HEK293 (cell line): ENCODE measurements at regions not wholly inside any gene's neighbourhood (a gene's known extent, or its start where the extent isn't known, plus 50 kb on each side); places are given as distances from the start of the nearest gene placed in this dataset.

Source experiments
- CTCF ChIA-PET: fragments of 350-600 bp; formaldehyde crosslinking; extraction: SDS; loops from one replicate; lab custom pipeline; 2021; ENCODE audit warnings: antibody characterized with exemption; lab: Yijun Ruan, JAX
- POLR2A ChIA-PET: fragments of 300-600 bp; formaldehyde crosslinking; extraction: SDS; loops from one replicate; lab custom pipeline; 2020; ENCODE audit warnings: antibody characterized with exemption, inconsistent platforms; lab: Yijun Ruan, JAX
- H3K27ac ChIP-seq: fragments of 200-500 bp; sonication (Bioruptor generic); 2 replicates; pipeline ENCODE4 v1.5.1; 2014; ENCODE audit warnings: low read depth, low read length, control low read depth, inconsistent platforms; ENCODE audit errors: extremely low read depth
- H3K36me3 ChIP-seq, 2 experiments: fragments of 200-500 bp in 1 of 2; sonication (Bioruptor generic) in 1 of 2; 1 replicate in 1 of 2; 2 replicates in 1 of 2; pipeline ENCODE4 v1.5.1; 2014 to 2017; ENCODE audit warnings: inconsistent platforms in 2 of 2, low read length in 2 of 2; ENCODE audit not compliant: control insufficient read depth in 2 of 2, insufficient read depth in 1 of 2
- H3K4me1 ChIP-seq: fragments of 200-500 bp; sonication (Bioruptor generic); 2 replicates; pipeline ENCODE4 v1.5.1; 2014; ENCODE audit warnings: mild to moderate bottlenecking, low read length, inconsistent platforms; ENCODE audit not compliant: control insufficient read depth, insufficient read depth
- H3K4me3 ChIP-seq: 2 replicates; pipeline ENCODE4 v1.5.1; 2011; ENCODE audit warnings: low read depth, mild to moderate bottlenecking, control low read depth, low read length, moderate library complexity
- H3K9me3 ChIP-seq: fragments of 200-500 bp; sonication (Bioruptor generic); 2 replicates; pipeline ENCODE4 v1.5.1; 2014; ENCODE audit warnings: low read depth, low read length, inconsistent platforms; ENCODE audit not compliant: control insufficient read depth, insufficient read depth
- HOXD13 ChIP-seq: sonication (generic); formaldehyde crosslinking; IDR thresholded peaks from 2 replicates; pipeline ENCODE4 v1.8.0; 2022; ENCODE audit warnings: missing genetic modification reagents, borderline replicate concordance
- KLF1 ChIP-seq: fragments of 450-650 bp; formaldehyde crosslinking; IDR thresholded peaks from 2 replicates; pipeline ENCODE4 v1.5.1; 2016; ENCODE audit warnings: missing biosample characterization, missing genetic modification characterization
- MZF1 ChIP-seq: fragments of 450-650 bp; formaldehyde crosslinking; IDR thresholded peaks from 2 replicates; pipeline ENCODE4 v1.5.1; 2017; ENCODE audit warnings: missing biosample characterization, missing genetic modification characterization, borderline replicate concordance
- RBAK ChIP-seq: fragments of 450-650 bp; formaldehyde crosslinking; IDR thresholded peaks from 2 replicates; pipeline ENCODE4 v1.5.1; 2016; ENCODE audit warnings: missing biosample characterization, missing genetic modification characterization
- SETDB1 ChIP-seq: IDR thresholded peaks from one replicate; pipeline ENCODE4 v1.6.1; 2017; ENCODE audit warnings: mild to moderate bottlenecking, low read length, moderate library complexity, mixed read lengths; ENCODE audit not compliant: insufficient read length
- ZBTB17 ChIP-seq: fragments of 450-650 bp; formaldehyde crosslinking; IDR thresholded peaks from 2 replicates; pipeline ENCODE4 v1.5.1; 2016; ENCODE audit warnings: missing biosample characterization, missing genetic modification characterization
- ZBTB7A ChIP-seq: fragments of 450-650 bp; formaldehyde crosslinking; IDR thresholded peaks from 2 replicates; pipeline ENCODE4 v1.5.1; 2016; ENCODE audit warnings: low read depth, missing biosample characterization, missing genetic modification characterization
- ZFP41 ChIP-seq: fragments of 450-650 bp; formaldehyde crosslinking; IDR thresholded peaks from 2 replicates; pipeline ENCODE4 v1.5.1; 2016; ENCODE audit warnings: missing biosample characterization, missing genetic modification characterization, borderline replicate concordance
- ZNF10 ChIP-seq: fragments of 450-650 bp; formaldehyde crosslinking; IDR thresholded peaks from 2 replicates; pipeline ENCODE4 v1.5.1; 2017; ENCODE audit warnings: missing biosample characterization, missing genetic modification characterization
- ZNF138 ChIP-seq: fragments of 450-650 bp; formaldehyde crosslinking; IDR thresholded peaks from 2 replicates; pipeline ENCODE4 v1.5.1; 2016; ENCODE audit warnings: missing biosample characterization, missing genetic modification characterization, borderline replicate concordance
- ZNF155 ChIP-seq: fragments of 450-650 bp; formaldehyde crosslinking; IDR thresholded peaks from 2 replicates; pipeline ENCODE4 v1.5.1; 2016; ENCODE audit warnings: missing biosample characterization, missing genetic modification characterization
- ZNF174 ChIP-seq: fragments of 450-650 bp; formaldehyde crosslinking; IDR thresholded peaks from 2 replicates; pipeline ENCODE4 v1.5.0; 2017; ENCODE audit warnings: missing biosample characterization, mild to moderate bottlenecking, missing genetic modification characterization
- ZNF292 ChIP-seq: fragments of 450-650 bp; formaldehyde crosslinking; IDR thresholded peaks from 2 replicates; pipeline ENCODE4 v1.5.1; 2016; ENCODE audit warnings: low read depth, missing biosample characterization, missing genetic modification characterization, borderline replicate concordance
- ZNF324 ChIP-seq: fragments of 450-650 bp; formaldehyde crosslinking; IDR thresholded peaks from 2 replicates; pipeline ENCODE4 v1.5.1; 2016; ENCODE audit warnings: missing biosample characterization, missing genetic modification characterization
- ZNF341 ChIP-seq: fragments of 450-650 bp; formaldehyde crosslinking; IDR thresholded peaks from 2 replicates; pipeline ENCODE4; 2016; ENCODE audit warnings: low read depth, missing biosample characterization, missing genetic modification characterization
- ZNF555 ChIP-seq: fragments of 450-650 bp; formaldehyde crosslinking; conservative IDR thresholded peaks from 2 replicates; pipeline ENCODE4 v1.5.1; 2017; ENCODE audit warnings: missing biosample characterization, mild to moderate bottlenecking, missing genetic modification characterization, inconsistent platforms
- ZNF621 ChIP-seq: fragments of 450-650 bp; formaldehyde crosslinking; IDR thresholded peaks from 2 replicates; pipeline ENCODE4 v1.5.1; 2017; ENCODE audit warnings: missing biosample characterization, missing genetic modification characterization
- ZNF658 ChIP-seq: fragments of 450-650 bp; formaldehyde crosslinking; IDR thresholded peaks from 2 replicates; pipeline ENCODE4; 2016; ENCODE audit warnings: missing biosample characterization, missing genetic modification characterization
- ZNF660 ChIP-seq: fragments of 450-650 bp; IDR thresholded peaks from 2 replicates; pipeline ENCODE4 v1.5.1; 2018; ENCODE audit warnings: missing biosample characterization, mild to moderate bottlenecking, missing genetic modification characterization
- ZNF707 ChIP-seq: fragments of 450-650 bp; formaldehyde crosslinking; IDR thresholded peaks from 2 replicates; pipeline ENCODE4 v1.5.1; 2016; ENCODE audit warnings: missing biosample characterization, missing genetic modification characterization
- ZNF843 ChIP-seq: fragments of 450-650 bp; formaldehyde crosslinking; IDR thresholded peaks from 2 replicates; pipeline ENCODE4 v1.5.1; 2016; ENCODE audit warnings: missing biosample characterization, missing genetic modification characterization
- TF ChIP-seq, protein P1 (sequence below): fragments of 450-650 bp; formaldehyde crosslinking; IDR thresholded peaks from 2 replicates; pipeline ENCODE4 v1.5.1; 2016; ENCODE audit warnings: missing biosample characterization, missing genetic modification characterization
- TF ChIP-seq, protein P2 (sequence below): fragments of 450-650 bp; formaldehyde crosslinking; IDR thresholded peaks from 2 replicates; pipeline ENCODE4 v1.5.1; 2016; ENCODE audit warnings: missing biosample characterization, missing genetic modification characterization, borderline replicate concordance
- TF ChIP-seq, protein P3 (sequence below): fragments of 450-650 bp; formaldehyde crosslinking; IDR thresholded peaks from 2 replicates; pipeline ENCODE4 v1.5.1; 2016; ENCODE audit warnings: missing biosample characterization, missing genetic modification characterization

DNA sequence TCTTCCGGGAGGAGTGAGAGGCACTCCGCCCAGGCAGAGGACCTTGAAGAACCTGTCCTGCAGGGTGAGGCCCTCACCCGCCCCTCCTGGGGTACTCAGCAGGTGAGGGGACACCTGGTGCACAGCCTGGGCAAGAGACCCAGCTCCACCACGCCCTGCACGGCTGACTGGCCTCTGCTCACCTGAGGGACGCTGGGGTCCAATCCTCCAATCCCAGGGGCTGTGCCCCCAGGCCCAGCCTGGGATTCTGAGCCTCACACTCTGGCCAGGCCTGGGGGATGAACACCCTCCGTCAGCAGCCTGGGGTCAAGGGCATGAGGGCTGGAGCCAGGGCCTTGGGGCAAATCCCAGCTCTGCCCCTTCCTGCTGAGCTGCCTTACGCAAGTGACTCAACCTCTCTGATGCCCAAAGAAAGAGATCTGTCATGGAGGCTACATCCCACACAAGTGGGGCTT, 149.9 kb upstream of the PTPN1 start:
- TF ChIP-seq ZNF292 (tag by site-specific recombination): no peak
- no peak for TF ChIP-seq ZNF555 (tag by site-specific recombination)
- TF ChIP-seq ZNF10 (tag by site-specific recombination): peak; percentile 37; the same call in 1 of the 2 replicates
- TF ChIP-seq ZNF324 (tag by site-specific recombination): no peak
- TF ChIP-seq, protein P1, sequence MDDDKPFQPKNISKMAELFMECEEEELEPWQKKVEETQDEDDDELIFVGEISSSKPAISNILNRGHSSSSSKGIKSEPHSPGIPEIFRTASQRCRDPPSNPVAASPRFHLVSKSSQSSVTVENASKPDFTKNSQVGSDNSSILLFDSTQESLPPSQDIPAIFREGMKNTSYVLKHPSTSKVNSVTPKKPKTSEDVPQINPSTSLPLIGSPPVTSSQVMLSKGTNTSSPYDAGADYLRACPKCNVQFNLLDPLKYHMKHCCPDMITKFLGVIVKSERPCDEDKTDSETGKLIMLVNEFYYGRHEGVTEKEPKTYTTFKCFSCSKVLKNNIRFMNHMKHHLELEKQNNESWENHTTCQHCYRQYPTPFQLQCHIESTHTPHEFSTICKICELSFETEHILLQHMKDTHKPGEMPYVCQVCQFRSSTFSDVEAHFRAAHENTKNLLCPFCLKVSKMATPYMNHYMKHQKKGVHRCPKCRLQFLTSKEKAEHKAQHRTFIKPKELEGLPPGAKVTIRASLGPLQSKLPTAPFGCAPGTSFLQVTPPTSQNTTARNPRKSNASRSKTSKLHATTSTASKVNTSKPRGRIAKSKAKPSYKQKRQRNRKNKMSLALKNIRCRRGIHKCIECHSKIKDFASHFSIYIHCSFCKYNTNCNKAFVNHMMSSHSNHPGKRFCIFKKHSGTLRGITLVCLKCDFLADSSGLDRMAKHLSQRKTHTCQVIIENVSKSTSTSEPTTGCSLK (tag by site-specific recombination): no peak
- no peak for TF ChIP-seq ZNF174 (tag by site-specific recombination)
- ChIA-PET POLR2A (no interaction called here), CTCF (no interaction called here)
- Histone ChIP-seq H3K27ac (no peak overlapping the region), H3K4me3 (no peak overlapping the region), H3K9me3 (no peaks in the 10 kb centered on the region), H3K4me1 (no peaks in the 10 kb centered on the region), H3K36me3 (no peaks in the 10 kb centered on the region)

DNA sequence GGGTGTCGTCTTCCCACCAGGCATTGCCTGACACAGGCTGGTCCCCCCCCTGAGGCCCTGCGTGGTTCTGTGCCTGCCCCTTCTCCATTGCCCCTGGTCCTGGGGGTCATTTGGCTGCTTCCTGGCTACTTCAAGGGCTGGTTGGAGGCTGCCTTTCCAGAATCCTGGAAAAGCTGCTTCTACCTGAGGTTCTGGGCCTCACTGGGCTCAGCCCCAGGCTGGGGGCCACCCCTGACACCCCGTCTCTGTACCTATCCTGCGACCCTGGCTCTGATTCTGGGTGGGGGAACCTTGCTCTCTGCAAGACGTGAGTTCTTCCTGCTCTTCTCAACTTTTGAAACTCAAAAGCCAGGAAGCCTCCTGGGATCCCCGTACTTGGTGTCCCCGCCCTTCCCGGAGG, 149.3 kb upstream of the PTPN1 start:
- CTCF ChIA-PET: no interaction called here
- Histone ChIP-seq H3K27ac (no peak overlapping the region), H3K9me3 (no peaks in the 10 kb centered on the region)
- TF ChIP-seq ZNF707 (tag by site-specific recombination): no peak
- no peak for TF ChIP-seq ZNF155 (tag by site-specific recombination)
- TF ChIP-seq, protein P2, sequence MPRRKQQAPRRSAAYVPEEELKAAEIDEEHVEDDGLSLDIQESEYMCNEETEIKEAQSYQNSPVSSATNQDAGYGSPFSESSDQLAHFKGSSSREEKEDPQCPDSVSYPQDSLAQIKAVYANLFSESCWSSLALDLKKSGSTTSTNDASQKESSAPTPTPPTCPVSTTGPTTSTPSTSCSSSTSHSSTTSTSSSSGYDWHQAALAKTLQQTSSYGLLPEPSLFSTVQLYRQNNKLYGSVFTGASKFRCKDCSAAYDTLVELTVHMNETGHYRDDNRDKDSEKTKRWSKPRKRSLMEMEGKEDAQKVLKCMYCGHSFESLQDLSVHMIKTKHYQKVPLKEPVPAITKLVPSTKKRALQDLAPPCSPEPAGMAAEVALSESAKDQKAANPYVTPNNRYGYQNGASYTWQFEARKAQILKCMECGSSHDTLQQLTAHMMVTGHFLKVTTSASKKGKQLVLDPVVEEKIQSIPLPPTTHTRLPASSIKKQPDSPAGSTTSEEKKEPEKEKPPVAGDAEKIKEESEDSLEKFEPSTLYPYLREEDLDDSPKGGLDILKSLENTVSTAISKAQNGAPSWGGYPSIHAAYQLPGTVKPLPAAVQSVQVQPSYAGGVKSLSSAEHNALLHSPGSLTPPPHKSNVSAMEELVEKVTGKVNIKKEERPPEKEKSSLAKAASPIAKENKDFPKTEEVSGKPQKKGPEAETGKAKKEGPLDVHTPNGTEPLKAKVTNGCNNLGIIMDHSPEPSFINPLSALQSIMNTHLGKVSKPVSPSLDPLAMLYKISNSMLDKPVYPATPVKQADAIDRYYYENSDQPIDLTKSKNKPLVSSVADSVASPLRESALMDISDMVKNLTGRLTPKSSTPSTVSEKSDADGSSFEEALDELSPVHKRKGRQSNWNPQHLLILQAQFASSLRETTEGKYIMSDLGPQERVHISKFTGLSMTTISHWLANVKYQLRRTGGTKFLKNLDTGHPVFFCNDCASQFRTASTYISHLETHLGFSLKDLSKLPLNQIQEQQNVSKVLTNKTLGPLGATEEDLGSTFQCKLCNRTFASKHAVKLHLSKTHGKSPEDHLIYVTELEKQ (tag by site-specific recombination): no peak
- TF ChIP-seq MZF1: no peak
- TF ChIP-seq, protein P3, sequence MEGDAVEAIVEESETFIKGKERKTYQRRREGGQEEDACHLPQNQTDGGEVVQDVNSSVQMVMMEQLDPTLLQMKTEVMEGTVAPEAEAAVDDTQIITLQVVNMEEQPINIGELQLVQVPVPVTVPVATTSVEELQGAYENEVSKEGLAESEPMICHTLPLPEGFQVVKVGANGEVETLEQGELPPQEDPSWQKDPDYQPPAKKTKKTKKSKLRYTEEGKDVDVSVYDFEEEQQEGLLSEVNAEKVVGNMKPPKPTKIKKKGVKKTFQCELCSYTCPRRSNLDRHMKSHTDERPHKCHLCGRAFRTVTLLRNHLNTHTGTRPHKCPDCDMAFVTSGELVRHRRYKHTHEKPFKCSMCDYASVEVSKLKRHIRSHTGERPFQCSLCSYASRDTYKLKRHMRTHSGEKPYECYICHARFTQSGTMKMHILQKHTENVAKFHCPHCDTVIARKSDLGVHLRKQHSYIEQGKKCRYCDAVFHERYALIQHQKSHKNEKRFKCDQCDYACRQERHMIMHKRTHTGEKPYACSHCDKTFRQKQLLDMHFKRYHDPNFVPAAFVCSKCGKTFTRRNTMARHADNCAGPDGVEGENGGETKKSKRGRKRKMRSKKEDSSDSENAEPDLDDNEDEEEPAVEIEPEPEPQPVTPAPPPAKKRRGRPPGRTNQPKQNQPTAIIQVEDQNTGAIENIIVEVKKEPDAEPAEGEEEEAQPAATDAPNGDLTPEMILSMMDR (tag by site-specific recombination): no peak
- no peak for TF ChIP-seq ZNF843 (tag by site-specific recombination)
- no peak for TF ChIP-seq SETDB1
- TF ChIP-seq RBAK (tag by site-specific recombination): no peak
- TF ChIP-seq HOXD13 (CRISPR knock-in tag): no peak
- no peak for TF ChIP-seq ZNF660 (tag by site-specific recombination)
- TF ChIP-seq KLF1 (tag by site-specific recombination): no peak
- TF ChIP-seq ZBTB7A (tag by site-specific recombination): no peak
- no peak for TF ChIP-seq ZFP41 (tag by site-specific recombination)
- no peak for TF ChIP-seq ZNF138 (tag by site-specific recombination)
- TF ChIP-seq ZNF621 (tag by site-specific recombination): no peak
- TF ChIP-seq ZNF341 (tag by site-specific recombination): no peak
- no peak for TF ChIP-seq ZBTB17 (tag by site-specific recombination)
- TF ChIP-seq ZNF658: no peak
- TF ChIP-seq, all 188 proteins: peak for 0
- Histone ChIP-seq H3K36me3 (no peaks in the 10 kb centered on the region), H3K4me3 (no peak overlapping the region), H3K4me1 (no peaks in the 10 kb centered on the region)
- POLR2A ChIA-PET: no interaction called here
